ENCODE measurements at regions not wholly inside any gene's neighbourhood (a gene's known extent, or its start where the extent isn't known, plus 50 kb on each side); places are given as distances from the start of the nearest gene placed in this dataset.

GRCh38 chr4:169909897-169910296 lies 116.3 kb downstream of the MFAP3L start:
- no peak for TF ChIP-seq TCF7L2 (IDR thresholded peaks at IDR 0.05; ENCODE audit: low read depth, low read length)
- no peak for TF ChIP-seq CTCF (IDR thresholded peaks at IDR 0.05)
- no peak for TF ChIP-seq REST (IDR thresholded peaks at IDR 0.05; ENCODE audit: insufficient read depth in 1 of 2, low read depth in 2 of 2, low read length in 1 of 2)
- no peak for TF ChIP-seq SIN3A (IDR thresholded peaks at IDR 0.05; ENCODE audit: borderline replicate concordance, insufficient read depth, low read depth, low read length)
- no peak for TF ChIP-seq POLR2AphosphoS5 (IDR thresholded peaks at IDR 0.05; ENCODE audit: low read depth, low read length)

Data from Panc1 (cell line).